DOHH2 (cell line): ENCODE measurements at regions not wholly inside any gene's neighbourhood (a gene's known extent, or its start where the extent isn't known, plus 50 kb on each side); places are given as distances from the start of the nearest gene placed in this dataset.

Source experiments
- EZH2phosphoT487 ChIP-seq: fragments of 200-600 bp; sonication (generic); IDR thresholded peaks from 2 replicates; pipeline ENCODE4 v1.6.1; 2017; ENCODE audit warnings: borderline replicate concordance, mild to moderate bottlenecking, antibody characterized with exemption, low read length, moderate library complexity, mixed read lengths
- TF ChIP-seq, protein P1 (sequence below): fragments of 200-600 bp; sonication (generic); IDR thresholded peaks from one replicate; pipeline ENCODE4 v1.5.1; 2014; ENCODE audit warnings: antibody characterized with exemption, mild to moderate bottlenecking, low read depth, low read length; ENCODE audit not compliant: poor library complexity, severe bottlenecking

DNA sequence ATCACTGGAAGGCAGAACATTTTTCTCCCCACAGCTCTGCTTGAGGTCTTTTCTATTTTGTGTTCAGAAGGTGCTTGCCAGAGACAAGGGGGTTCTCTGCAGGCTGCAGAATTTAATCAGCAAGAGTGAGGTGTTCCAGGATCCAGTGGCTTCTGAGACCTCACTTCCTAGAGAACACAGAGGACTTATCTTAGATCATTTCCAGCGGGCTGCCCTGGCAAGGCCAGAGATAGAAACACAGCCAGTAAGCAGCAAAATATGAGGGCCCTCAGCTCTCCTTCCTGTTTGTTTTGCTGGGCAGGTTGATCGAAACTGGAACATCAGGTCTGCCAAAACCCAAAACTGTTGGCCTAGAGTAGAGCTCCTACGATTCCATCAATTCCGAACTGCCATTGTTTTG is 187.3 kb downstream of the DIRAS2 start:
- TF ChIP-seq, protein P1, sequence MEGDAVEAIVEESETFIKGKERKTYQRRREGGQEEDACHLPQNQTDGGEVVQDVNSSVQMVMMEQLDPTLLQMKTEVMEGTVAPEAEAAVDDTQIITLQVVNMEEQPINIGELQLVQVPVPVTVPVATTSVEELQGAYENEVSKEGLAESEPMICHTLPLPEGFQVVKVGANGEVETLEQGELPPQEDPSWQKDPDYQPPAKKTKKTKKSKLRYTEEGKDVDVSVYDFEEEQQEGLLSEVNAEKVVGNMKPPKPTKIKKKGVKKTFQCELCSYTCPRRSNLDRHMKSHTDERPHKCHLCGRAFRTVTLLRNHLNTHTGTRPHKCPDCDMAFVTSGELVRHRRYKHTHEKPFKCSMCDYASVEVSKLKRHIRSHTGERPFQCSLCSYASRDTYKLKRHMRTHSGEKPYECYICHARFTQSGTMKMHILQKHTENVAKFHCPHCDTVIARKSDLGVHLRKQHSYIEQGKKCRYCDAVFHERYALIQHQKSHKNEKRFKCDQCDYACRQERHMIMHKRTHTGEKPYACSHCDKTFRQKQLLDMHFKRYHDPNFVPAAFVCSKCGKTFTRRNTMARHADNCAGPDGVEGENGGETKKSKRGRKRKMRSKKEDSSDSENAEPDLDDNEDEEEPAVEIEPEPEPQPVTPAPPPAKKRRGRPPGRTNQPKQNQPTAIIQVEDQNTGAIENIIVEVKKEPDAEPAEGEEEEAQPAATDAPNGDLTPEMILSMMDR = no peak
- TF ChIP-seq EZH2phosphoT487 = no peak
